Common myeloid progenitor, CD34-positive (primary cell): ENCODE measurements at regions not wholly inside any gene's neighbourhood (a gene's known extent, or its start where the extent isn't known, plus 50 kb on each side); places are given as distances from the start of the nearest gene placed in this dataset.
"Not testable (repeated sequence)": the region's sequence is repeated elsewhere in the genome, so short reads cannot be mapped to it uniquely, and the experiment has no call there.

Source experiments
- CTCF ChIA-PET: fragments of 350-600 bp; sonication (Branson Sonifier 250); formaldehyde crosslinking; loops from one replicate; lab custom pipeline; 2021; ENCODE audit warnings: antibody characterized with exemption; lab: Charles Lee
- POLR2A ChIA-PET: fragments of 350-600 bp; sonication (Branson Sonifier 250); formaldehyde crosslinking; loops from one replicate; lab custom pipeline; 2021; ENCODE audit warnings: antibody characterized with exemption; lab: Charles Lee
- DNase-seq, 3 donors: peaks; one replicate each; pipeline versions ENCODE4 v3.0.0 to v3.0.0-alpha.2; 2013
- H3K27ac ChIP-seq, 2 experiments: 1 replicate in 1 of 2; 2 replicates in 1 of 2; pipeline ENCODE4 v1.7.0; 2013; ENCODE audit warnings: inconsistent platforms in 2 of 2, low read length in 2 of 2, mild to moderate bottlenecking in 2 of 2, low read depth in 1 of 2, moderate library complexity in 1 of 2; ENCODE audit not compliant: severe bottlenecking in 2 of 2, insufficient read depth in 1 of 2, poor library complexity in 1 of 2
- H3K27me3 ChIP-seq, 5 experiments: replicated peaks in 2 of 5; 1 replicate in 3 of 5; 2 replicates in 2 of 5; pipeline versions ENCODE4 v1.6.1 to v1.7.0; 2013; ENCODE audit warnings: low read length in 4 of 5, mild to moderate bottlenecking in 2 of 5, moderate library complexity in 2 of 5, inconsistent platforms in 1 of 5; ENCODE audit not compliant: insufficient read depth in 5 of 5, control insufficient read depth in 4 of 5
- H3K36me3 ChIP-seq, 4 experiments: 1 replicate in 2 of 4; 2 replicates in 2 of 4; pipeline versions ENCODE4 v1.6.1 to v1.7.0; 2013; ENCODE audit warnings: low read length in 3 of 4, control low read depth in 1 of 4, mild to moderate bottlenecking in 1 of 4; ENCODE audit not compliant: control insufficient read depth in 4 of 4, insufficient read depth in 4 of 4
- H3K4me1 ChIP-seq, 4 experiments: 1 replicate in 3 of 4; 2 replicates in 1 of 4; pipeline versions ENCODE4 v1.6.1 to v1.7.1; 2013; ENCODE audit warnings: low read length in 3 of 4, mild to moderate bottlenecking in 3 of 4, control low read depth in 1 of 4, inconsistent platforms in 1 of 4, moderate library complexity in 1 of 4; ENCODE audit not compliant: control insufficient read depth in 4 of 4, insufficient read depth in 4 of 4; ENCODE audit errors: control extremely low read depth in 1 of 4
- H3K4me3 ChIP-seq, 7 experiments: 1 replicate in 4 of 7; 2 replicates in 3 of 7; pipeline versions ENCODE4 v1.5.1 to v1.7.0; 2013; ENCODE audit warnings: mild to moderate bottlenecking in 7 of 7, low read length in 6 of 7, moderate library complexity in 6 of 7, inconsistent platforms in 2 of 7, low read depth in 2 of 7, control low read depth in 1 of 7; ENCODE audit not compliant: insufficient read depth in 4 of 7, control insufficient read depth in 1 of 7; ENCODE audit errors: extremely low read depth in 1 of 7
- H3K9me3 ChIP-seq, 5 experiments: 1 replicate in 4 of 5; 2 replicates in 1 of 5; pipeline versions ENCODE4 v1.6.1 to v1.7.1; 2013; ENCODE audit warnings: low read length in 4 of 5, mild to moderate bottlenecking in 2 of 5, inconsistent platforms in 1 of 5, low read depth in 1 of 5, moderate library complexity in 1 of 5; ENCODE audit not compliant: control insufficient read depth in 4 of 5, insufficient read depth in 2 of 5; ENCODE audit errors: control extremely low read depth in 1 of 5
- WGBS: methylation state at CpG from one replicate; pipeline ENCODE4 v1.1.5; 2013; ENCODE audit not compliant: insufficient coverage; 5-methylcytosine and 5-hydroxymethylcytosine counted together

- no peak overlapping the region for H3K27ac ChIP-seq
- POLR2A ChIA-PET = no interaction called here
- H3K4me1 ChIP-seq = no peaks in the 10 kb centered on the region
These were observed 105.5 kb upstream of the TSLP start for GRCh38 chr5:110965773-110966581.

GRCh38 chr5:110968246-110969005, 103.1 kb upstream of the TSLP start:
- Histone ChIP-seq H3K9me3 (no peaks in the 10 kb centered on the region), H3K4me3 (no peak overlapping the region), H3K4me1 (no peaks in the 10 kb centered on the region), H3K36me3 (no peaks in the 10 kb centered on the region), H3K27me3 (no peaks in the 10 kb centered on the region), H3K27ac (no peak overlapping the region)
- POLR2A ChIA-PET = no interaction called here
- no CpG with 5 or more reads among the region's 4 CpGs for WGBS
- DNase-seq = no peak
- CTCF ChIA-PET = no interaction called here

More at GRCh38 chr5:110965773-110966581, 105.5 kb upstream of the TSLP start:
- CTCF ChIA-PET = no interaction called here
- no peak overlapping the region for H3K4me3 ChIP-seq
- H3K27me3 ChIP-seq = no peaks in the 10 kb centered on the region
- H3K36me3 ChIP-seq = no peaks in the 10 kb centered on the region
- WGBS = 94% methylated on average over 2 of the region's 3 CpGs
- DNase-seq = no peak
- H3K9me3 ChIP-seq = no peaks in the 10 kb centered on the region

GRCh38 chr5:110969502-110969901, 102.0 kb upstream of the TSLP start:
- no peaks in the 10 kb centered on the region for H3K27me3 ChIP-seq
- ChIA-PET CTCF (no interaction called here), POLR2A (no interaction called here)
- H3K4me3 ChIP-seq = no peak overlapping the region
- DNase-seq = no peak
- H3K4me1 ChIP-seq = no peaks in the 10 kb centered on the region
- no peaks in the 10 kb centered on the region for H3K36me3 ChIP-seq
- 79% methylated on average over 2 of the region's 3 CpGs for WGBS
- no peak overlapping the region for H3K27ac ChIP-seq
- H3K9me3 ChIP-seq = no peaks in the 10 kb centered on the region

GRCh38 chr5:110973510-110973909, 98.0 kb upstream of the TSLP start:
- Histone ChIP-seq H3K27me3 (no peaks in the 10 kb centered on the region), H3K9me3 (no peaks in the 10 kb centered on the region), H3K4me3 (no peak overlapping the region), H3K36me3 (no peaks in the 10 kb centered on the region), H3K27ac (no peak overlapping the region), H3K4me1 (no peaks in the 10 kb centered on the region)
- 9% methylated on average over 1 of the region's 2 CpGs for WGBS
- ChIA-PET CTCF (no interaction called here), POLR2A (no interaction called here)
- no peak for DNase-seq

GRCh38 chr5:110977915-110978314, 93.6 kb upstream of the TSLP start:
- H3K4me1 ChIP-seq = no peaks in the 10 kb centered on the region
- WGBS = no CpG with 5 or more reads among the region's 1 CpG
- CTCF ChIA-PET = no interaction called here

GRCh38 chr5:110985882-110986281, 85.6 kb upstream of the TSLP start:
- not testable (repeated sequence) for H3K9me3 ChIP-seq
- 79% methylated on average over 19 of the region's 19 CpGs for WGBS

More at GRCh38 chr5:110977915-110978314, 93.6 kb upstream of the TSLP start:
- no peak overlapping the region for H3K27ac ChIP-seq
- H3K27me3 ChIP-seq = no peaks in the 10 kb centered on the region
- no peak overlapping the region for H3K4me3 ChIP-seq
- no peak for DNase-seq
- no peaks in the 10 kb centered on the region for H3K36me3 ChIP-seq
- no peaks in the 10 kb centered on the region for H3K9me3 ChIP-seq
- POLR2A ChIA-PET = no interaction called here

GRCh38 chr5:110987573-110987972, 83.9 kb upstream of the TSLP start:
- POLR2A ChIA-PET, H3K36me3 ChIP-seq, H3K9me3 ChIP-seq, CTCF ChIA-PET, H3K4me3 ChIP-seq, DNase-seq, H3K27ac ChIP-seq, H3K27me3 ChIP-seq, H3K4me1 ChIP-seq: not testable (repeated sequence)
- no CpG with 5 or more reads among the region's 3 CpGs for WGBS

More at GRCh38 chr5:110985882-110986281, 85.6 kb upstream of the TSLP start:
- H3K4me3 ChIP-seq, DNase-seq, H3K4me1 ChIP-seq, CTCF ChIA-PET, H3K27ac ChIP-seq, POLR2A ChIA-PET, H3K27me3 ChIP-seq, H3K36me3 ChIP-seq: not testable (repeated sequence)
